ENCODE measurements at regions not wholly inside any gene's neighbourhood (a gene's known extent, or its start where the extent isn't known, plus 50 kb on each side); places are given as distances from the start of the nearest gene placed in this dataset.

DNA sequence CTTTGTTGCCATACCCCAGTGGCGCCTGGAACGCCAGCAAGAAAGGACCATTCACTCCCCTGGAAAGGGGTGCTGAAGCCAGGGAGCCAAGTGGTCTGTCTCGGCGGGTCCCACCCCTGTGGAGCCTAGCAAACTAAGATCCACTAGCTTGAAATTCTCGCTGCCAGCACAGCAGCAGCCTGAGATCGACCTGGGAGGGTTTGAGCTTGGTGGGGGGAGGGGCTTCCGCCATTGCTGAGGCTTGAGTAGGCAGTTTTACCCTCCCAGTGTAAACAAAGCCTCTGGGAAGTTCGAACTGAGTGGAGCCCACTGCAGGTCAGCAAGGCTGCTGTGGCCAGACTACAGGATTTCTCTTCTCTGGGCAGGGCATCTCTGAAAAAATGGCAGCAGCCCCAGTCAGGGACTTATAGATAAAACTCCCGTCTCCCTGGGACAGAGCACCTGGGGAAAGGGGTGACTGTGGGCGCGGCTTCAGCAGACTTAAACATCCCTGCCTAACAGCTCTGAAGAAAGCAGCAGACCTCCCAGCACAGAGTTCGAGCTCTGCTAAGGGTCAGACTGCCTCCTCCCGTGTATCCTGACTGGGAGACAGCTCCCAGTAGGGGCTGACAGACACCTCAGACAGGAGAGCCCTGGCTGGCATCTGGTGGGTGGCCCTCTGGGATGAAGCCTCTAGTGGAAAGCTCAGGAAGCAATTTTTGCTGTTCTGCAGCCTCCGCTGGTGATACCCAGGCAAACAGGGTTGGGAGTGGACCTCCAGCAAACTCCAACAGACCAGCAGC is 281.1 kb upstream of the SP4 start:
- Histone ChIP-seq H3F3A (ENCODE audit: insufficient read depth, low read length) (no peaks in the 10 kb centered on the region), H3K9me3 (replicated peaks; ENCODE audit: insufficient read depth, low read length) (no peaks in the 10 kb centered on the region), H4K20me1 (ENCODE audit: insufficient read depth, low read length) (no peaks in the 10 kb centered on the region), H2AFZ (ENCODE audit: low read length) (no peak overlapping the region), H3K9ac (ENCODE audit: low read length) (no peak overlapping the region), H3K79me2 (ENCODE audit: low read length) (no peaks in the 10 kb centered on the region), H3K4me1 (ENCODE audit: low read length) (no peaks in the 10 kb centered on the region), H3K9me2 (replicated peaks; ENCODE audit: insufficient read depth, low read length) (no peaks in the 10 kb centered on the region), H3K36me3 (replicated peaks; ENCODE audit: insufficient read depth, low read length) (no peaks in the 10 kb centered on the region), H3K4me3 (ENCODE audit: low read length) (no peak overlapping the region), H3K4me2 (ENCODE audit: low read depth, low read length) (no peak overlapping the region), H3K27me3 (replicated peaks; ENCODE audit: insufficient read depth, low read length) (no peaks in the 10 kb centered on the region), H3K27ac (ENCODE audit: low read length) (no peak overlapping the region)
- TF ChIP-seq EZH2phosphoT487 (IDR thresholded peaks at IDR 0.05; ENCODE audit: low read length) (no peak), EZH2 (optimal IDR thresholded peaks at IDR 0.05; ENCODE audit: low read depth, low read length) (no peak)
- TF ChIP-seq, protein P1, sequence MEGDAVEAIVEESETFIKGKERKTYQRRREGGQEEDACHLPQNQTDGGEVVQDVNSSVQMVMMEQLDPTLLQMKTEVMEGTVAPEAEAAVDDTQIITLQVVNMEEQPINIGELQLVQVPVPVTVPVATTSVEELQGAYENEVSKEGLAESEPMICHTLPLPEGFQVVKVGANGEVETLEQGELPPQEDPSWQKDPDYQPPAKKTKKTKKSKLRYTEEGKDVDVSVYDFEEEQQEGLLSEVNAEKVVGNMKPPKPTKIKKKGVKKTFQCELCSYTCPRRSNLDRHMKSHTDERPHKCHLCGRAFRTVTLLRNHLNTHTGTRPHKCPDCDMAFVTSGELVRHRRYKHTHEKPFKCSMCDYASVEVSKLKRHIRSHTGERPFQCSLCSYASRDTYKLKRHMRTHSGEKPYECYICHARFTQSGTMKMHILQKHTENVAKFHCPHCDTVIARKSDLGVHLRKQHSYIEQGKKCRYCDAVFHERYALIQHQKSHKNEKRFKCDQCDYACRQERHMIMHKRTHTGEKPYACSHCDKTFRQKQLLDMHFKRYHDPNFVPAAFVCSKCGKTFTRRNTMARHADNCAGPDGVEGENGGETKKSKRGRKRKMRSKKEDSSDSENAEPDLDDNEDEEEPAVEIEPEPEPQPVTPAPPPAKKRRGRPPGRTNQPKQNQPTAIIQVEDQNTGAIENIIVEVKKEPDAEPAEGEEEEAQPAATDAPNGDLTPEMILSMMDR (IDR thresholded peaks at IDR 0.05; ENCODE audit: low read length): no peak
- no peak for DNase-seq

DNA sequence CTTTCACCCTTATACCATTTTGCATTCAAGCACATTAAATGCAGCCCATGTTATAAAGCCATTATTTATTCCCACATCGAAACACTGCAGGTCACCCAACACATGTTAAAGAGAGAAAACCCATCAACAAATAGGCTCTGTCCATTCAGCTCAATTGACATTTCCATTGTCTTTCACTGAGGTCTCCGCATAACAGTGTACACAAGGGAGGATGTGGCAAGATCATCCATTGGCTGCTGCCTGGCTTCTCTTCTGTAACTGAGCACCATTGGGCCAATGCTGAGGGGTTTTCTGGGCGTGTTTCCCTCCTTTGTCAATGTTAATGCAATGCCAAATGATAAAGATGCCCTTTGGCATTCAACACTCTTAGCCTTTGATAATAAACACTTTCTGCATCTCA is 278.1 kb upstream of the SP4 start:
- Histone ChIP-seq H2AFZ (ENCODE audit: low read length) (no peak overlapping the region), H3K27me3 (replicated peaks; ENCODE audit: insufficient read depth, low read length) (no peaks in the 10 kb centered on the region), H3K79me2 (ENCODE audit: low read length) (no peaks in the 10 kb centered on the region), H3K4me3 (ENCODE audit: low read length) (no peak overlapping the region), H3K9ac (ENCODE audit: low read length) (no peak overlapping the region), H4K20me1 (ENCODE audit: insufficient read depth, low read length) (no peaks in the 10 kb centered on the region), H3K4me1 (ENCODE audit: low read length) (no peaks in the 10 kb centered on the region), H3F3A (ENCODE audit: insufficient read depth, low read length) (no peaks in the 10 kb centered on the region), H3K36me3 (replicated peaks; ENCODE audit: insufficient read depth, low read length) (no peaks in the 10 kb centered on the region), H3K4me2 (ENCODE audit: low read depth, low read length) (no peak overlapping the region), H3K9me2 (replicated peaks; ENCODE audit: insufficient read depth, low read length) (no peaks in the 10 kb centered on the region), H3K9me3 (replicated peaks; ENCODE audit: insufficient read depth, low read length) (no peaks in the 10 kb centered on the region), H3K27ac (ENCODE audit: low read length) (no peak overlapping the region)
- TF ChIP-seq, protein P1 (IDR thresholded peaks at IDR 0.05; ENCODE audit: low read length): no peak
- TF ChIP-seq EZH2phosphoT487 (IDR thresholded peaks at IDR 0.05; ENCODE audit: low read length): no peak
- TF ChIP-seq EZH2 (optimal IDR thresholded peaks at IDR 0.05; ENCODE audit: low read depth, low read length): no peak
- DNase-seq: no peak

DNA sequence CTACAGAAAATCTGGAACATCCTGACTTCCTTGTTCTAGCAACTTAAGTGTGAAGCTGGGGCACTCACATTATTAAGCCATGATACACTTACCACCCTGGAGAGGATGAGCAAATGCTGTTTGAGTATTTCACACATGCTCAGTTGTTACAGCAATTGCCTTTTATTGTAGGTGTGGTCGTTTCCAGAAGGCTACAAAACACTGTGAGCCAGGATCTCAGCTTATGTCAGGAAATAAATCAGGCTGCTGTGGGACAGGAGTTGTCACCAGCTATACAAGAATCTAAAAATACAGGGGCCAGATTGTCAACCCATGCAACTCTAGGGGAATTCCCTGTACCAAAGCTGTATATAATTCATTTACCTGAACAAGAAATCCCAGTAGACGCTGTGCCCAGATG is 273.3 kb upstream of the SP4 start:
- Histone ChIP-seq H3K4me2 (ENCODE audit: low read depth, low read length) (no peak overlapping the region), H3K27ac (ENCODE audit: low read length) (no peak overlapping the region), H3F3A (ENCODE audit: insufficient read depth, low read length) (no peaks in the 10 kb centered on the region), H4K20me1 (ENCODE audit: insufficient read depth, low read length) (no peaks in the 10 kb centered on the region), H3K9me2 (replicated peaks; ENCODE audit: insufficient read depth, low read length) (no peaks in the 10 kb centered on the region), H3K9me3 (replicated peaks; ENCODE audit: insufficient read depth, low read length) (no peaks in the 10 kb centered on the region), H3K36me3 (replicated peaks; ENCODE audit: insufficient read depth, low read length) (no peaks in the 10 kb centered on the region), H3K4me3 (ENCODE audit: low read length) (no peak overlapping the region), H3K79me2 (ENCODE audit: low read length) (no peaks in the 10 kb centered on the region), H3K4me1 (ENCODE audit: low read length) (no peaks in the 10 kb centered on the region), H3K9ac (ENCODE audit: low read length) (no peak overlapping the region), H2AFZ (ENCODE audit: low read length) (no peak overlapping the region), H3K27me3 (replicated peaks; ENCODE audit: insufficient read depth, low read length) (no peaks in the 10 kb centered on the region)
- TF ChIP-seq EZH2 (optimal IDR thresholded peaks at IDR 0.05; ENCODE audit: low read depth, low read length): no peak
- TF ChIP-seq EZH2phosphoT487 (IDR thresholded peaks at IDR 0.05; ENCODE audit: low read length): no peak
- TF ChIP-seq, protein P1 (IDR thresholded peaks at IDR 0.05; ENCODE audit: low read length): no peak
- no peak for DNase-seq

All from MM.1S (cell line).